ENCODE measurements at regions not wholly inside any gene's neighbourhood (a gene's known extent, or its start where the extent isn't known, plus 50 kb on each side); places are given as distances from the start of the nearest gene placed in this dataset.

GRCh38 chr21:16323596-16323995, 593.8 kb downstream of the USP25 start:
- H3K4me3 ChIP-seq (ENCODE audit: low read depth, low read length), result no peak overlapping the region
- H3K9me3 ChIP-seq (ENCODE audit: control insufficient read depth, insufficient read depth, low read depth, low read length), result no peaks in the 10 kb centered on the region
- no peaks in the 10 kb centered on the region for H3K4me1 ChIP-seq (ENCODE audit: control insufficient read depth, insufficient read depth, low read length)
- no peak overlapping the region for H3K9ac ChIP-seq (ENCODE audit: low read length)
- H3K36me3 ChIP-seq (ENCODE audit: control insufficient read depth, insufficient read depth, low read length), result no peaks in the 10 kb centered on the region
- no peaks in the 10 kb centered on the region for H3K27me3 ChIP-seq (ENCODE audit: control insufficient read depth, insufficient read depth, low read length)
- no peak overlapping the region for H3K27ac ChIP-seq (ENCODE audit: low read depth, low read length)

- Histone ChIP-seq H3K27ac (ENCODE audit: low read depth, low read length) (no peak overlapping the region), H3K27me3 (ENCODE audit: control insufficient read depth, insufficient read depth, low read length) (no peaks in the 10 kb centered on the region), H3K9me3 (ENCODE audit: control insufficient read depth, insufficient read depth, low read depth, low read length) (no peaks in the 10 kb centered on the region), H3K36me3 (ENCODE audit: control insufficient read depth, insufficient read depth, low read length) (no peaks in the 10 kb centered on the region), H3K4me3 (ENCODE audit: low read depth, low read length) (no peak overlapping the region), H3K4me1 (ENCODE audit: control insufficient read depth, insufficient read depth, low read length) (no peaks in the 10 kb centered on the region), H3K9ac (ENCODE audit: low read length) (no peak overlapping the region)
Observed at GRCh38 chr21:16324630-16325029, 594.8 kb downstream of the USP25 start.

GRCh38 chr21:16330082-16330907, 600.5 kb downstream of the USP25 start:
- H3K36me3 ChIP-seq (ENCODE audit: control insufficient read depth, insufficient read depth, low read length), result no peaks in the 10 kb centered on the region
- no peak overlapping the region for H3K4me3 ChIP-seq (ENCODE audit: low read depth, low read length)
- no peak overlapping the region for H3K27ac ChIP-seq (ENCODE audit: low read depth, low read length)
- peaks cover 5% of the 10 kb centered on the region for H3K4me1 ChIP-seq (ENCODE audit: control insufficient read depth, insufficient read depth, low read length)
- H3K9ac ChIP-seq (ENCODE audit: low read length), result no peak overlapping the region
- H3K27me3 ChIP-seq (ENCODE audit: control insufficient read depth, insufficient read depth, low read length), result no peaks in the 10 kb centered on the region
- H3K9me3 ChIP-seq (ENCODE audit: control insufficient read depth, insufficient read depth, low read depth, low read length), result no peaks in the 10 kb centered on the region

GRCh38 chr21:16330908-16331268, 601.1 kb downstream of the USP25 start:
- Histone ChIP-seq H3K4me1 (ENCODE audit: control insufficient read depth, insufficient read depth, low read length) (peaks cover 5% of the 10 kb centered on the region), H3K27me3 (ENCODE audit: control insufficient read depth, insufficient read depth, low read length) (no peaks in the 10 kb centered on the region), H3K9ac (ENCODE audit: low read length) (no peak overlapping the region), H3K4me3 (ENCODE audit: low read depth, low read length) (no peak overlapping the region), H3K27ac (ENCODE audit: low read depth, low read length) (no peak overlapping the region), H3K9me3 (ENCODE audit: control insufficient read depth, insufficient read depth, low read depth, low read length) (no peaks in the 10 kb centered on the region), H3K36me3 (ENCODE audit: control insufficient read depth, insufficient read depth, low read length) (no peaks in the 10 kb centered on the region)

- Histone ChIP-seq H3K27ac (ENCODE audit: low read depth, low read length) (no peak overlapping the region), H3K27me3 (ENCODE audit: control insufficient read depth, insufficient read depth, low read length) (no peaks in the 10 kb centered on the region), H3K9me3 (ENCODE audit: control insufficient read depth, insufficient read depth, low read depth, low read length) (no peaks in the 10 kb centered on the region), H3K4me3 (ENCODE audit: low read depth, low read length) (no peak overlapping the region), H3K36me3 (ENCODE audit: control insufficient read depth, insufficient read depth, low read length) (no peaks in the 10 kb centered on the region), H3K4me1 (ENCODE audit: control insufficient read depth, insufficient read depth, low read length) (no peaks in the 10 kb centered on the region), H3K9ac (ENCODE audit: low read length) (no peak overlapping the region)
Observed at GRCh38 chr21:16337266-16337665, 607.5 kb downstream of the USP25 start.

- no peak overlapping the region for H3K9ac ChIP-seq (ENCODE audit: low read length)
- H3K9me3 ChIP-seq (ENCODE audit: control insufficient read depth, insufficient read depth, low read depth, low read length), result no peaks in the 10 kb centered on the region
- H3K27ac ChIP-seq (ENCODE audit: low read depth, low read length), result no peak overlapping the region
Observed at GRCh38 chr21:16342932-16343331, 613.1 kb downstream of the USP25 start.

GRCh38 chr21:16343776-16344175, 614.0 kb downstream of the USP25 start:
- no peaks in the 10 kb centered on the region for H3K36me3 ChIP-seq (ENCODE audit: control insufficient read depth, insufficient read depth, low read length)
- H3K9ac ChIP-seq (ENCODE audit: low read length), result no peak overlapping the region
- no peak overlapping the region for H3K4me3 ChIP-seq (ENCODE audit: low read depth, low read length)
- H3K9me3 ChIP-seq (ENCODE audit: control insufficient read depth, insufficient read depth, low read depth, low read length), result no peaks in the 10 kb centered on the region
- no peaks in the 10 kb centered on the region for H3K27me3 ChIP-seq (ENCODE audit: control insufficient read depth, insufficient read depth, low read length)
- no peak overlapping the region for H3K27ac ChIP-seq (ENCODE audit: low read depth, low read length)
- no peaks in the 10 kb centered on the region for H3K4me1 ChIP-seq (ENCODE audit: control insufficient read depth, insufficient read depth, low read length)

More at GRCh38 chr21:16342932-16343331, 613.1 kb downstream of the USP25 start:
- H3K4me1 ChIP-seq (ENCODE audit: control insufficient read depth, insufficient read depth, low read length), result no peaks in the 10 kb centered on the region
- H3K4me3 ChIP-seq (ENCODE audit: low read depth, low read length), result no peak overlapping the region
- no peaks in the 10 kb centered on the region for H3K36me3 ChIP-seq (ENCODE audit: control insufficient read depth, insufficient read depth, low read length)
- no peaks in the 10 kb centered on the region for H3K27me3 ChIP-seq (ENCODE audit: control insufficient read depth, insufficient read depth, low read length)

GRCh38 chr21:16345757-16346156, 616.0 kb downstream of the USP25 start:
- H3K9me3 ChIP-seq (ENCODE audit: control insufficient read depth, insufficient read depth, low read depth, low read length), result no peaks in the 10 kb centered on the region
- H3K9ac ChIP-seq (ENCODE audit: low read length), result no peak overlapping the region
- H3K4me3 ChIP-seq (ENCODE audit: low read depth, low read length), result no peak overlapping the region
- no peak overlapping the region for H3K27ac ChIP-seq (ENCODE audit: low read depth, low read length)
- no peaks in the 10 kb centered on the region for H3K36me3 ChIP-seq (ENCODE audit: control insufficient read depth, insufficient read depth, low read length)
- no peaks in the 10 kb centered on the region for H3K27me3 ChIP-seq (ENCODE audit: control insufficient read depth, insufficient read depth, low read length)
- H3K4me1 ChIP-seq (ENCODE audit: control insufficient read depth, insufficient read depth, low read length), result no peaks in the 10 kb centered on the region

- no peak overlapping the region for H3K9ac ChIP-seq (ENCODE audit: low read length)
- H3K4me1 ChIP-seq (ENCODE audit: control insufficient read depth, insufficient read depth, low read length), result no peaks in the 10 kb centered on the region
- no peaks in the 10 kb centered on the region for H3K9me3 ChIP-seq (ENCODE audit: control insufficient read depth, insufficient read depth, low read depth, low read length)
- no peaks in the 10 kb centered on the region for H3K36me3 ChIP-seq (ENCODE audit: control insufficient read depth, insufficient read depth, low read length)
- no peaks in the 10 kb centered on the region for H3K27me3 ChIP-seq (ENCODE audit: control insufficient read depth, insufficient read depth, low read length)
- no peak overlapping the region for H3K4me3 ChIP-seq (ENCODE audit: low read depth, low read length)
- H3K27ac ChIP-seq (ENCODE audit: low read depth, low read length), result no peak overlapping the region
Observed at GRCh38 chr21:16347223-16347622, 617.4 kb downstream of the USP25 start.

- H3K4me3 ChIP-seq (ENCODE audit: low read depth, low read length), result no peak overlapping the region
- no peaks in the 10 kb centered on the region for H3K36me3 ChIP-seq (ENCODE audit: control insufficient read depth, insufficient read depth, low read length)
- H3K9ac ChIP-seq (ENCODE audit: low read length), result no peak overlapping the region
- H3K27ac ChIP-seq (ENCODE audit: low read depth, low read length), result no peak overlapping the region
- H3K9me3 ChIP-seq (ENCODE audit: control insufficient read depth, insufficient read depth, low read depth, low read length), result no peaks in the 10 kb centered on the region
- no peaks in the 10 kb centered on the region for H3K27me3 ChIP-seq (ENCODE audit: control insufficient read depth, insufficient read depth, low read length)
- H3K4me1 ChIP-seq (ENCODE audit: control insufficient read depth, insufficient read depth, low read length), result no peaks in the 10 kb centered on the region
Observed at GRCh38 chr21:16353764-16354163, 624.0 kb downstream of the USP25 start.

- H3K36me3 ChIP-seq (ENCODE audit: control insufficient read depth, insufficient read depth, low read length), result no peaks in the 10 kb centered on the region
- H3K4me3 ChIP-seq (ENCODE audit: low read depth, low read length), result no peak overlapping the region
- no peaks in the 10 kb centered on the region for H3K27me3 ChIP-seq (ENCODE audit: control insufficient read depth, insufficient read depth, low read length)
Observed at GRCh38 chr21:16357994-16358393, 628.2 kb downstream of the USP25 start.

More at GRCh38 chr21:16357994-16358393, 628.2 kb downstream of the USP25 start:
- Histone ChIP-seq H3K27ac (ENCODE audit: low read depth, low read length) (no peak overlapping the region), H3K4me1 (ENCODE audit: control insufficient read depth, insufficient read depth, low read length) (no peaks in the 10 kb centered on the region), H3K9ac (ENCODE audit: low read length) (no peak overlapping the region), H3K9me3 (ENCODE audit: control insufficient read depth, insufficient read depth, low read depth, low read length) (peaks cover 6% of the 10 kb centered on the region; the same call in 1 of the 2 replicates)

Data from HUES6 (cell line).